Brain microvascular endothelial cell (primary cell): ENCODE measurements at regions not wholly inside any gene's neighbourhood (a gene's known extent, or its start where the extent isn't known, plus 50 kb on each side); places are given as distances from the start of the nearest gene placed in this dataset.

Experiments
- DNase-seq: peaks from one replicate; pipeline ENCODE4 v3.0.0-alpha.2; 2020
- H3K27ac ChIP-seq: fragments of 250-450 bp; sonication (Bioruptor Pico); 2 replicates; pipeline ENCODE4 v1.5.1; 2020; ENCODE audit warnings: mild to moderate bottlenecking, moderate library complexity
- H3K27me3 ChIP-seq: fragments of 250-450 bp; sonication (Bioruptor Pico); replicated peaks from 2 replicates; pipeline ENCODE4 v1.5.1; 2020; ENCODE audit warnings: mild to moderate bottlenecking
- H3K36me3 ChIP-seq: fragments of 250-450 bp; sonication (Bioruptor Pico); replicated peaks from 2 replicates; pipeline ENCODE4 v1.5.1; 2020; ENCODE audit warnings: mild to moderate bottlenecking
- H3K4me3 ChIP-seq: 2 replicates; pipeline ENCODE4 v1.5.1; 2011; ENCODE audit warnings: low read depth, mild to moderate bottlenecking, control low read depth, low read length, moderate library complexity
- in situ Hi-C: cut with HindIII; loops from 2 replicates; pipeline ENCODE4 v1.10.0; 2017; ENCODE audit warnings: low sequenced_read_pairs, low pct_ligation_motif_present
- TF ChIP-seq, protein P1 (sequence below): IDR thresholded peaks from 2 replicates; pipeline ENCODE4 v1.5.1; 2011; ENCODE audit warnings: low read depth, mild to moderate bottlenecking, moderate library complexity, low read length, control low read depth, inconsistent platforms; ENCODE audit errors: missing control alignments

DNA sequence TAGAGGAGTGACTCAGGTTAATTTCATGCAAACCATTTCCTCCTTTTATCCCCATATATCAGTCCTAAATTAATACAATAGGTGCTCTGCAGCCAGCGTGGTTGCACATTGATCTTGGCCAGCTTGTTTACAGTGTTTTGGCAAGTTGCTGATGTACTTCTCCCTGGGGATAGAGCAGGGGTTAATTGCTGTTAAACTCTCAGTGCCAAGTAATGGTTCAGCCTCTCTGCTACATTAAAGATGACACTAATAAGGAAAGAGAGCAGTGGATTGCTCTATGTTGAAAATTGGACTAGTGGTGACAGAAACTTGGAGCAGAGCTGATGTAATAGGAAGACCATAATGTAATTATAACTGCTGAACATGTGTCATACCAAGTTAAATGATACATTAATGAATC is 717.5 kb downstream of the RERGL start:
- TF ChIP-seq, protein P1, sequence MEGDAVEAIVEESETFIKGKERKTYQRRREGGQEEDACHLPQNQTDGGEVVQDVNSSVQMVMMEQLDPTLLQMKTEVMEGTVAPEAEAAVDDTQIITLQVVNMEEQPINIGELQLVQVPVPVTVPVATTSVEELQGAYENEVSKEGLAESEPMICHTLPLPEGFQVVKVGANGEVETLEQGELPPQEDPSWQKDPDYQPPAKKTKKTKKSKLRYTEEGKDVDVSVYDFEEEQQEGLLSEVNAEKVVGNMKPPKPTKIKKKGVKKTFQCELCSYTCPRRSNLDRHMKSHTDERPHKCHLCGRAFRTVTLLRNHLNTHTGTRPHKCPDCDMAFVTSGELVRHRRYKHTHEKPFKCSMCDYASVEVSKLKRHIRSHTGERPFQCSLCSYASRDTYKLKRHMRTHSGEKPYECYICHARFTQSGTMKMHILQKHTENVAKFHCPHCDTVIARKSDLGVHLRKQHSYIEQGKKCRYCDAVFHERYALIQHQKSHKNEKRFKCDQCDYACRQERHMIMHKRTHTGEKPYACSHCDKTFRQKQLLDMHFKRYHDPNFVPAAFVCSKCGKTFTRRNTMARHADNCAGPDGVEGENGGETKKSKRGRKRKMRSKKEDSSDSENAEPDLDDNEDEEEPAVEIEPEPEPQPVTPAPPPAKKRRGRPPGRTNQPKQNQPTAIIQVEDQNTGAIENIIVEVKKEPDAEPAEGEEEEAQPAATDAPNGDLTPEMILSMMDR = no peak
- H3K27me3 ChIP-seq = no peaks in the 10 kb centered on the region
- no peaks in the 10 kb centered on the region for H3K36me3 ChIP-seq
- H3K4me3 ChIP-seq = no peak overlapping the region
- H3K27ac ChIP-seq = no peak overlapping the region
- in situ Hi-C loops = no loop called here
- no peak for DNase-seq

DNA sequence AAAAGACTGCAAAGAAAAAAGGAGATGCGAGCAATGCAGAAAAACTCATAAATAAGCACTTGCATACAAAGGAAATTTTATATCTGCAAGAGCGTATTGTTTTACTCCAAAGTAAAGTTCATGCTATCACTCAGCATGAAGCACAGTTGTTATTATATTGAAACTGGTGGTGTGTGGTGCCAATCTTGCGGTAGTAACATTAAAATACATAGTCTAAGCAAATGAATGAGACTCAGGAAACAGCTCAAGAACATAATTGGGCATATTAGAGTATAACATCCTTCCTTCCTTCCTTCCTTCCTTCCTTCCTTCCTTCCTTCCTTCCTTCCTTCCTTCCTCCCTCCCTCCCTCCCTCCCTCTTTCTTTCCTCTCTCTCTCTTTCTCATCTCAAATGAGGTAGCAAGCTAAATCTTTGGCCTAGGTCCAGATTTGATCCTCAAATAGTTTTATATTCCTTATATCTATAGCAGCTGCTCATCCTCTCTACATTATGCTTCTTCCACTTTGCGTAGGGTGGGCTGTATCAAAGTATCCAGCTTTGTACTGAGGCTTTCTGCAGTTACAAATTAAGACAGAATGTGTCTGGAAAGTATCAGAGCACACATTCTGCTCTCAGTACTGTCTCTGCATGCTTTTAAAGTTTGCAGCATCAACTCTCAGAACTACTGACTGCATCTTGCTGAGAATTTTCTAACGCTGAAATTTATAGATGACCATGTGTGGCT is 718.3 kb downstream of the RERGL start:
- Histone ChIP-seq H3K27ac (no peak overlapping the region), H3K36me3 (no peaks in the 10 kb centered on the region), H3K4me3 (no peak overlapping the region), H3K27me3 (no peaks in the 10 kb centered on the region)
- TF ChIP-seq, protein P1 = no peak
- DNase-seq = no peak
- in situ Hi-C loops = no loop called here

DNA sequence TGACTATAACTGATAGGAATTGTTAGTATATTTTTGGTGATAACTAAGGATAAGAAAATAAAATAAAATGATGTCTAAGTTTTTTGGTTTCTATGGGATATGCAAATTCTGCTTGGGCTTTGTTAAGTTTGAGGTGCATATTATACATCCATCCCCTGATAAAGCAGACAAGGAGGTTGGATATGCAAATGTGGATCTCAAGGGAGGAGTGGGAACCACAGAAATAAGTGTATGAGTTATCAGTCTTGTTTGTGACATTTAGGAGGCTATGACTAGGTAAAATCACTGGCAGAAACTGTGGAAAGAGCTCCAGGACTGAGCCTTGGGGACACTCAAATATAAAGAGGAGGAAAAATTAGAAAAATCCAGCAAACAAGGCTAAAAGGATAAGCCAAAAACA is 719.4 kb downstream of the RERGL start:
- H3K27me3 ChIP-seq = no peaks in the 10 kb centered on the region
- no peak overlapping the region for H3K27ac ChIP-seq
- no peak overlapping the region for H3K4me3 ChIP-seq
- TF ChIP-seq, protein P1 = no peak
- in situ Hi-C loops = no loop called here
- H3K36me3 ChIP-seq = no peaks in the 10 kb centered on the region
- no peak for DNase-seq

DNA sequence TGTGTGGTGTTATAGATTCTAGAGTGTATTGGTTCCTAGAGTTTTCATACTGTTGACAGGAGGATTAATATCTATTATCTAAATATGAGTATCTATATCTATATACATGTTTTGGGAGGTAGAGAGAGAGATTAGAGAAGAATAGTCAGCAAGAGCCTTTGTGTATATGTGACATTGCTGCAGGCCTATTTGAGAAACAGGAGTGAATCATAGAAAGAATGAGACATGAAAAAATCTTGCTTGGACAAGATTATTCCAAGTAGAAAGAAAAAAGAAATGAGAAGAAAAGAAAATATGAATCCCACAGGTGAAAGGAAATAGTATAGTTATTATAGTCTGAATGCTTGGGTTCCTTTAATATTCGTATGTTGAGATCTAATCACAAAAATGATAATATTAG is 720.4 kb downstream of the RERGL start:
- Histone ChIP-seq H3K36me3 (no peaks in the 10 kb centered on the region), H3K4me3 (no peak overlapping the region), H3K27me3 (no peaks in the 10 kb centered on the region), H3K27ac (no peak overlapping the region)
- TF ChIP-seq, protein P1 = no peak
- DNase-seq = no peak
- in situ Hi-C loops = no loop called here

DNA sequence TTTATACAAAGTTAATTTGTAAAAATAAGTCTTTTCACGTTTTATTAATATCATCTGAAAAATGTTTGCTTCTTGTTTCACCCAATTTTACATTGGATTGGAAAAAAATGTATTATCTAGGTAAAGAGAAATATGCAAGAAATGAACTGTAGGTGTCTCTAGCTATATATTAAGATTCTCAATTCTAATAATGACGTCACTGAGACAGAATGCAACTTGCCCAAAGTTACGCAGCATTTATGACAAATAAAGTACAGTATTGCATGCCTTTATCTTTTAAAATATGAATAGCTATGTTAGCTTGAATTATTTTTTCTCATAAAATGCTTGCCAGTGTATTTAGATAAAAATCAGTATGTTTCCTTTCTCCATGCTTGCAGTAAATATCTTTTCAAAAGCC is 728.8 kb downstream of the RERGL start:
- no peak overlapping the region for H3K27ac ChIP-seq
- no peak overlapping the region for H3K4me3 ChIP-seq
- DNase-seq = no peak
- H3K36me3 ChIP-seq = no peaks in the 10 kb centered on the region
- TF ChIP-seq, protein P1 = no peak
- H3K27me3 ChIP-seq = no peaks in the 10 kb centered on the region
- in situ Hi-C loops = no loop called here

DNA sequence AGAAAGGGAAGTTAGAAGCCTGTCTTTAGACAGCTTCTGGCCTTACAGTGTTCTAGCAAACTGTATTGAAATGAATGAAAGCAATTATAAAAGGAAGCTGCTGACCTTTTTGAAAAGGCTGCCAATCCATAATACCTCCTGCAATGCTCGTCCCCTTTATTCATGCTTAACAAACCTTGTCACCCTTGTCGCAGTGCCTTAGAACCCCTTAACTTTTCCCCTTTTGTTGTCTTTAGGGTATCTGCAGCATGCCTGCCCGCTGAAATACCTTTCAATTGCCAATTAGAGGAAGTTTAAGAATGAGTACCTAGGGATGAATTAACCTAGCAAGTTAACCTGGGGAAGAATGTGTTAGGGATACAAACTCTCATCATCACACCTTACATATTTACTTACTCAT is 731.2 kb downstream of the RERGL start:
- in situ Hi-C loops = no loop called here
- TF ChIP-seq, protein P1 = no peak
- Histone ChIP-seq H3K36me3 (no peaks in the 10 kb centered on the region), H3K4me3 (no peak overlapping the region), H3K27me3 (no peaks in the 10 kb centered on the region), H3K27ac (no peak overlapping the region)
- DNase-seq = no peak
